GM10266 (cell line): ENCODE measurements at regions not wholly inside any gene's neighbourhood (a gene's known extent, or its start where the extent isn't known, plus 50 kb on each side); places are given as distances from the start of the nearest gene placed in this dataset.

Experiments
- DNase-seq: peaks from one replicate; pipeline ENCODE4 v3.0.0; 2012; ENCODE audit errors: extremely low spot score
- TF ChIP-seq, protein P1 (sequence below): IDR thresholded peaks from 2 replicates; pipeline ENCODE4 v1.5.1; 2012; ENCODE audit warnings: mild to moderate bottlenecking, low read depth; ENCODE audit not compliant: control insufficient read depth, insufficient read depth; ENCODE audit errors: missing control alignments

DNA sequence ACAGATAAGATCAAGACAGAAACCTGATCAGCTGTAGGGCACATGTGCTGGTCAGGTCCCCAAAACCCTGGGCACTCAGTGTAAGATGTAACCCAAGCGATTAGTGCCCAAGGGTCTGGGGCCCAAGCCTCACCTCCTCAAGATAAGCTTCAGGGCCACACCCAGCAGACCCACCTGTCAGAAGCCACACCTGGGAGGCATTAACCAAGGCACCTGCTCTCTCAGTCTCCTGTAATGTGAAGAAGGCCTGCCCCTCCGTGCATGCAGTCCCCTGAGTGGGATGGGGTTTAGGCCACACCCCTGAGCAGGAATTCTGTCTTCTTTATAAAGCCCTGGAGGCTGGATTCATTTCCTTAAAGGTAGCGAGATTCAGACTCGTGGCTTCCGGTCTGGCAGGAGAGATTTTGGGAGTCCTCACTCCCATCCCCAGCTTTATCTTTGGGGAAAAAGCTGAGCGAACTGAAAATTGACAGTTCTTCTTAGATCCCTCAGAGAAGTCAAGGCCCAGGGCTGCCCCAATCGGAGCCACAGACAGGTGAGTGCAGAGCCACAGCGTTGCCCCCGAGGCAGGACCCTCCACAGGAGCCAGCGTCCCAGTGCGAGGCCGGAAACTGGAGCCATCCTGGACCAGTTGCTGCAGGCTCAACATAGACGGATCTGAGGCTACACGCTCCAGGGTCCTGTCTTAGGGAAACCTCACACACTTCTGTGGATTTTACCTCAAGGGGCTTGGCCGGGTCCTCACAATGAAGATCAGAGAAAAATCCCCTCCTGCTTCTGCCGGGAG lies 357.6 kb upstream of the IRX4 start:
- TF ChIP-seq, protein P1, sequence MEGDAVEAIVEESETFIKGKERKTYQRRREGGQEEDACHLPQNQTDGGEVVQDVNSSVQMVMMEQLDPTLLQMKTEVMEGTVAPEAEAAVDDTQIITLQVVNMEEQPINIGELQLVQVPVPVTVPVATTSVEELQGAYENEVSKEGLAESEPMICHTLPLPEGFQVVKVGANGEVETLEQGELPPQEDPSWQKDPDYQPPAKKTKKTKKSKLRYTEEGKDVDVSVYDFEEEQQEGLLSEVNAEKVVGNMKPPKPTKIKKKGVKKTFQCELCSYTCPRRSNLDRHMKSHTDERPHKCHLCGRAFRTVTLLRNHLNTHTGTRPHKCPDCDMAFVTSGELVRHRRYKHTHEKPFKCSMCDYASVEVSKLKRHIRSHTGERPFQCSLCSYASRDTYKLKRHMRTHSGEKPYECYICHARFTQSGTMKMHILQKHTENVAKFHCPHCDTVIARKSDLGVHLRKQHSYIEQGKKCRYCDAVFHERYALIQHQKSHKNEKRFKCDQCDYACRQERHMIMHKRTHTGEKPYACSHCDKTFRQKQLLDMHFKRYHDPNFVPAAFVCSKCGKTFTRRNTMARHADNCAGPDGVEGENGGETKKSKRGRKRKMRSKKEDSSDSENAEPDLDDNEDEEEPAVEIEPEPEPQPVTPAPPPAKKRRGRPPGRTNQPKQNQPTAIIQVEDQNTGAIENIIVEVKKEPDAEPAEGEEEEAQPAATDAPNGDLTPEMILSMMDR: no peak
- no peak for DNase-seq

DNA sequence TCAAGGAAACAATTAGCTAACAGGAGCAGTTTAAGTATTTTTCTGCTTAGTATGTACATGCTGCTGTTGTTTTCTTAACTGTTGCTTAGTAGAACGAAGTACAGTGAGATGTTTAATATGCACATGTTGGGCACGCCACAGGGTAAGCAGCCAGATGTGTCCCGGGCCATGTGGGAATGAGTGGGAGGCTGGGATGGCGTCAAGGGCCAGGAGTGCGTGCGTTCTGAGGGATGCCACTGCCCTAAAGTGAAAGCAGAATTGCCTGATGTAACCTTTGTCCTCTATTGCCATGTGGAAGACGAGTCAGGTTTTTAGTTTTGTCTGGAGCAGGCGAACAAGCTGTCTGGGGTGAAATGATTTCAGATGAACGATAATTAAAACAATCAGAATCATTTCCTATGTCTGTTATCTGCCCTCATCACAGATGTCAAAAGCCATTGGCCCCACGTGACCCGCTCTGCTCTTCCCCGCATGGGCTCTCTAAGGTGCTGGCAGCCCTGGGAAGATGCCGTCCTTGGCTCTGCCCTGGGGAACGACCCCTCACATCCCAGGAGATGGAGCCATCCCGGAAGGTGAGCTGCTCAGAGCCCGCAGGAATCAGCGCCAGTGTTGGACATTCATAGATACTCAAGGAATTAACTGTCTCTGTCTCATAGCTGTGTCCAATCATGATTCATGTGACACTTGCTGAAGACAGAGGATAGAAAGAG lies 356.6 kb upstream of the IRX4 start:
- TF ChIP-seq, protein P1: no peak
- DNase-seq: no peak

DNA sequence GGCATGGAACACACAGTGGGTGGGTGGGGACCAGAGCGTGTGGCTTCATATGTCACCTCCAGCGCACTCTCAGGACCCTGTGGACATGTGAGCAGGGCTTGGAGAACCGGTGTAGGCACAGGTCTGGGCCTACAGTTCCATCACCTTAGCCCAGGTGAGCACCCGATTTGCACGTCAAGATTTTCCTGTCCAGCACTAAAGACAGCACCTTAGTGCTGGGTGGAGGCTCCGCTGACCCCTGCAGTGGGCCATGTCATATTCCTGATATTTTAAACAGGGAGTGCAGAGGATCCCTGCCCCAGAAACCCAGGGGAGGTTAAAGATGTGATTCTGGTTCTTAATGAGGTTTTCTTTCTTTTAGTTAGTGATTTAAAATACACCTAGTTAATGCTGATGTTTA lies 356.0 kb upstream of the IRX4 start:
- TF ChIP-seq, protein P1: no peak
- no peak for DNase-seq

DNA sequence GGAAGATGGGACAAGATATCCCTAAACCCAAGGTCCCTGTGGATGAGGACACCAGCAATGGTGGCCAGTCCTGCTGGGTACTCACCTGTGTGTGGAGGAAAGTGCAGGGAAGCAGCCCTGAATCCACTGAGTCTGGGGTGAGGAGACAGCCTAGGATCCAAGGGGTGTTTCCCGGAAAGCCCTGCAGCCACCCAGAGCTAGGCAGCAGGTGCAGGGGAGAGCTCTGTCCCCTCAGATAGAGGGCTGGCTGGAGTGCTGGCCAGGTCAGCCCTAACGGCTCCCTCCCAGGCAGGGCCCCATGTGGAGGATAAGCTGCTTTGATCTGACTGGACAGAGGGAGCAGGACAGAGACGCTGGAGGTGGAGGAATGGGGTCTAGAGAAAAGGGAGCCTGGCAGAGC lies 344.7 kb upstream of the IRX4 start:
- DNase-seq: no peak
- TF ChIP-seq, protein P1: no peak

DNA sequence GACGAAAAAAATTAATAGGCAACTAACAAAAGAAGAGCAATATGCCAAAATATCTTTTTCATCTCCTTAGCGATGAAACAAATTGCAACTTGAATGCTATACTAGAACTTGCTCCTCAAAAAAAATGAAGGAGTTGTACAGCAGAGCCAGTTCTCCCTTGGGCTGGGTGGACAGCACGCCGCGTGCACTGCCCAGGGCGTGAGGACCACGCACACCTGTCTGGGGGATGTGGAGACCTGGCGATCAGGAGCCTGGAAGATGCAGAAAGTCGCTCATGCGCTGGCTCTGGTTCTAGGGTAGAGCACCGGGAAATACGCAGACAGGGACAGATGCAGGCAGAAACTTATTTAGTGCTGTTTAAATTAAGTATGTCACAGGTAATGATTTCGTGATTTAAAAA lies 342.0 kb upstream of the IRX4 start:
- no peak for DNase-seq
- TF ChIP-seq, protein P1: no peak

DNA sequence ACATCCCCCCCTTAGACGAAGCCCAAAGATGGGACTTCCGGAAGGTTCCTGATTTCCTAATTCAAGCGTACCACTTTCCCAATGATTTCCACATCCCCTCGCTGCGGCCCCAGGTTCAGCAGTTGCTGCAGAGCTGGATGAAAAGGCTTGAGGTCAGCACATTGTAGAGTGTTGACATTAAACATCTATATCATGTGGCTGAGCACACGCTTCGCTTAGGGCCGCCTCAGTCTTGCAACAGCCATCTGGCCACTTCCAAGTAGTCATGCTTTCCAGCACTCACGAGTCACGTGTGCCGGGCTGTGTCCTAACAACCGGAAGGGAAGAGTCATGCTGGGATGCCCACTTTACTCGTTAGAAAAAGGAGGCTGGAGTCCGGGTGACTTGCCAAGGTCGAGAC lies 340.6 kb upstream of the IRX4 start:
- DNase-seq: no peak
- TF ChIP-seq, protein P1: no peak
